Heart left ventricle (tissue), 13 donors: ENCODE measurements at regions not wholly inside any gene's neighbourhood (a gene's known extent, or its start where the extent isn't known, plus 50 kb on each side); places are given as distances from the start of the nearest gene placed in this dataset.

Experiments
- CTCF ChIP-seq, 12 donors: fragments of 200-600 bp; sonication (generic) in 4 of 12; IDR thresholded peaks; one replicate each; pipeline versions ENCODE4 v1.5.0 to v1.8.0; 2018 to 2022; ENCODE audit warnings: antibody characterized with exemption in 12 of 12, mild to moderate bottlenecking in 5 of 12
- POLR2A ChIP-seq, 2 donors: fragments of 450-650 bp; IDR thresholded peaks; one replicate each; pipeline ENCODE4 v1.6.1; 2017; ENCODE audit warnings: antibody characterized with exemption in 2 of 2, mild to moderate bottlenecking in 2 of 2, moderate library complexity in 2 of 2
- donor health status: ischemic (EF 13 %, LVEDD 7.1; RV severe dilation, severe dysfunction).
- donor health status: DM: no; HTN: yes; CAD: no.
- donor health status: DM: no; HTN: no; CAD: no.
- donor health status: ischemic (EF 25% LVEDD 6.9; RV normal size, moderate dysfunction).
- donor health status: ischemic (EF 25% LVEDD 5.7; RV mildly dilated, moderate dysfunction).
- donor health status: ischemic (EF 35%, LVEDD 5.7; RV mildly dilated, moderate dysfunction).
- donor health status: nonischemic (EF 11% LVEDD 7.7; RV severe dilation, severe dysfunction).
- donor health status: DM: yes; HTN: yes; CAD: no.
- donor health status: PGD.
- donor health status: ischemic (EF 29% LVEDD 5.4; RV normal size, mild dysfunction).
- donor health status: nonischemic (EF 23%, LVEDD 6.1; RV moderate dilation, normal function).

GRCh38 chr13:74850893-74851292 lies 631.1 kb downstream of the TBC1D4 start:
- no peak for TF ChIP-seq CTCF (IDR thresholded peaks at IDR 0.05)
- no peak for TF ChIP-seq POLR2A (IDR thresholded peaks at IDR 0.05)
